ENCODE measurements at regions not wholly inside any gene's neighbourhood (a gene's known extent, or its start where the extent isn't known, plus 50 kb on each side); places are given as distances from the start of the nearest gene placed in this dataset.

- Histone ChIP-seq H3K4me1 (ENCODE audit: low read length) (peaks cover 18% of the 10 kb centered on the region), H3K9me3 (ENCODE audit: low read length) (no peaks in the 10 kb centered on the region), H3K9me2 (replicated peaks; ENCODE audit: insufficient read depth, low read length) (no peaks in the 10 kb centered on the region), H3K79me2 (ENCODE audit: low read length) (no peaks in the 10 kb centered on the region), H3K27ac (ENCODE audit: low read length) (no peak overlapping the region), H4K20me1 (ENCODE audit: insufficient read depth, low read depth, low read length) (no peaks in the 10 kb centered on the region), H3K27me3 (ENCODE audit: low read length) (0 out of 2 replicates have a peak, but pooled peaks cover 2% of the 10 kb centered on the region), H3K9ac (ENCODE audit: low read length) (no peak overlapping the region), H2AFZ (ENCODE audit: low read length) (no peak overlapping the region), H3K4me3 (ENCODE audit: low read length) (no peak overlapping the region), H3K4me2 (ENCODE audit: low read depth, low read length, poor library complexity, severe bottlenecking) (no peak overlapping the region), H3K36me3 (ENCODE audit: insufficient read depth, low read length) (no peaks in the 10 kb centered on the region)
- DNase-seq: no peak
These were observed 50.0 kb upstream of the CLDN5 start for GRCh38 chr22:19574247-19574646.

GRCh38 chr22:19576460-19577421, 52.5 kb upstream of the CLDN5 start:
- Histone ChIP-seq H2AFZ (ENCODE audit: low read length) (peak overlapping the region; percentile 8; the same call in 1 of the 2 replicates), H3K4me2 (ENCODE audit: low read depth, low read length, poor library complexity, severe bottlenecking) (no peak overlapping the region), H3K9me3 (ENCODE audit: low read length) (no peaks in the 10 kb centered on the region), H3K4me1 (ENCODE audit: low read length) (peaks cover 29% of the 10 kb centered on the region), H3K27me3 (ENCODE audit: low read length) (0 out of 2 replicates have a peak, but pooled peaks cover 2% of the 10 kb centered on the region), H3K9ac (ENCODE audit: low read length) (peak overlapping the region; percentile 23), H3K27ac (ENCODE audit: low read length) (no peak overlapping the region), H3K4me3 (ENCODE audit: low read length) (no peak overlapping the region), H3K79me2 (ENCODE audit: low read length) (no peaks in the 10 kb centered on the region), H3K9me2 (replicated peaks; ENCODE audit: insufficient read depth, low read length) (no peaks in the 10 kb centered on the region), H3K36me3 (ENCODE audit: insufficient read depth, low read length) (no peaks in the 10 kb centered on the region), H4K20me1 (ENCODE audit: insufficient read depth, low read depth, low read length) (no peaks in the 10 kb centered on the region)
- no peak for DNase-seq

- Histone ChIP-seq H3K36me3 (ENCODE audit: insufficient read depth, low read length) (no peaks in the 10 kb centered on the region), H3K9ac (ENCODE audit: low read length) (peak overlapping the region; percentile 23; the same call in 1 of the 2 replicates), H4K20me1 (ENCODE audit: insufficient read depth, low read depth, low read length) (no peaks in the 10 kb centered on the region), H3K4me1 (ENCODE audit: low read length) (peaks cover 29% of the 10 kb centered on the region), H3K79me2 (ENCODE audit: low read length) (no peaks in the 10 kb centered on the region), H3K9me2 (replicated peaks; ENCODE audit: insufficient read depth, low read length) (no peaks in the 10 kb centered on the region), H2AFZ (ENCODE audit: low read length) (peak overlapping the region; percentile 8; the same call in 1 of the 2 replicates), H3K4me2 (ENCODE audit: low read depth, low read length, poor library complexity, severe bottlenecking) (no peak overlapping the region), H3K27ac (ENCODE audit: low read length) (no peak overlapping the region), H3K27me3 (ENCODE audit: low read length) (0 out of 2 replicates have a peak, but pooled peaks cover 2% of the 10 kb centered on the region), H3K9me3 (ENCODE audit: low read length) (no peaks in the 10 kb centered on the region), H3K4me3 (ENCODE audit: low read length) (no peak overlapping the region)
- DNase-seq: no peak
These were observed 53.3 kb upstream of the CLDN5 start for GRCh38 chr22:19577422-19577966.

- no peak for DNase-seq
- Histone ChIP-seq H3K27me3 (ENCODE audit: low read length) (0 out of 2 replicates have a peak, but pooled peaks cover 2% of the 10 kb centered on the region), H3K9ac (ENCODE audit: low read length) (no peak overlapping the region), H3K4me1 (ENCODE audit: low read length) (peaks cover 29% of the 10 kb centered on the region), H3K79me2 (ENCODE audit: low read length) (no peaks in the 10 kb centered on the region), H3K4me2 (ENCODE audit: low read depth, low read length, poor library complexity, severe bottlenecking) (no peak overlapping the region), H4K20me1 (ENCODE audit: insufficient read depth, low read depth, low read length) (no peaks in the 10 kb centered on the region), H3K36me3 (ENCODE audit: insufficient read depth, low read length) (no peaks in the 10 kb centered on the region), H3K4me3 (ENCODE audit: low read length) (no peak overlapping the region), H3K9me2 (replicated peaks; ENCODE audit: insufficient read depth, low read length) (no peaks in the 10 kb centered on the region), H2AFZ (ENCODE audit: low read length) (no peak overlapping the region), H3K27ac (ENCODE audit: low read length) (no peak overlapping the region), H3K9me3 (ENCODE audit: low read length) (no peaks in the 10 kb centered on the region)
These were observed 54.2 kb upstream of the CLDN5 start for GRCh38 chr22:19578180-19579004.

- H3K27ac ChIP-seq (ENCODE audit: low read length): no peak overlapping the region
- peak overlapping the region; percentile 66; the same call in 1 of the 2 replicates for H2AFZ ChIP-seq (ENCODE audit: low read length)
These were observed 55.1 kb upstream of the CLDN5 start for GRCh38 chr22:19579115-19579811.

GRCh38 chr22:19579880-19580279, 55.7 kb upstream of the CLDN5 start:
- Histone ChIP-seq H3K4me3 (ENCODE audit: low read length) (no peak overlapping the region), H3K9ac (ENCODE audit: low read length) (no peak overlapping the region), H3K4me1 (ENCODE audit: low read length) (peaks cover 29% of the 10 kb centered on the region), H3K4me2 (ENCODE audit: low read depth, low read length, poor library complexity, severe bottlenecking) (peak overlapping the region; percentile 6), H3K27me3 (ENCODE audit: low read length) (0 out of 2 replicates have a peak, but pooled peaks cover 2% of the 10 kb centered on the region), H2AFZ (ENCODE audit: low read length) (peak overlapping the region; percentile 13), H3K36me3 (ENCODE audit: insufficient read depth, low read length) (no peaks in the 10 kb centered on the region), H4K20me1 (ENCODE audit: insufficient read depth, low read depth, low read length) (no peaks in the 10 kb centered on the region), H3K9me3 (ENCODE audit: low read length) (no peaks in the 10 kb centered on the region), H3K79me2 (ENCODE audit: low read length) (no peaks in the 10 kb centered on the region), H3K9me2 (replicated peaks; ENCODE audit: insufficient read depth, low read length) (no peaks in the 10 kb centered on the region), H3K27ac (ENCODE audit: low read length) (no peak overlapping the region)
- no peak for DNase-seq

More at GRCh38 chr22:19579115-19579811, 55.1 kb upstream of the CLDN5 start:
- H3K9me3 ChIP-seq (ENCODE audit: low read length): no peaks in the 10 kb centered on the region
- no peak overlapping the region for H3K4me2 ChIP-seq (ENCODE audit: low read depth, low read length, poor library complexity, severe bottlenecking)
- no peaks in the 10 kb centered on the region for H4K20me1 ChIP-seq (ENCODE audit: insufficient read depth, low read depth, low read length)
- no peaks in the 10 kb centered on the region for H3K79me2 ChIP-seq (ENCODE audit: low read length)
- H3K4me3 ChIP-seq (ENCODE audit: low read length): no peak overlapping the region
- no peak for DNase-seq
- H3K4me1 ChIP-seq (ENCODE audit: low read length): peaks cover 29% of the 10 kb centered on the region
- H3K9ac ChIP-seq (ENCODE audit: low read length): no peak overlapping the region; the same call in 1 of the 2 replicates
- H3K27me3 ChIP-seq (ENCODE audit: low read length): 0 out of 2 replicates have a peak, but pooled peaks cover 2% of the 10 kb centered on the region
- no peaks in the 10 kb centered on the region for H3K9me2 ChIP-seq (replicated peaks; ENCODE audit: insufficient read depth, low read length)
- no peaks in the 10 kb centered on the region for H3K36me3 ChIP-seq (ENCODE audit: insufficient read depth, low read length)

GRCh38 chr22:19580291-19580890, 56.2 kb upstream of the CLDN5 start:
- Histone ChIP-seq H4K20me1 (ENCODE audit: insufficient read depth, low read depth, low read length) (no peaks in the 10 kb centered on the region), H3K36me3 (ENCODE audit: insufficient read depth, low read length) (no peaks in the 10 kb centered on the region), H3K9me2 (replicated peaks; ENCODE audit: insufficient read depth, low read length) (no peaks in the 10 kb centered on the region), H3K9ac (ENCODE audit: low read length) (no peak overlapping the region), H3K27me3 (ENCODE audit: low read length) (0 out of 2 replicates have a peak, but pooled peaks cover 2% of the 10 kb centered on the region), H3K4me1 (ENCODE audit: low read length) (peaks cover 29% of the 10 kb centered on the region), H3K27ac (ENCODE audit: low read length) (no peak overlapping the region), H3K9me3 (ENCODE audit: low read length) (no peaks in the 10 kb centered on the region), H2AFZ (ENCODE audit: low read length) (peak overlapping the region; percentile 13), H3K4me2 (ENCODE audit: low read depth, low read length, poor library complexity, severe bottlenecking) (peak overlapping the region; percentile 6), H3K4me3 (ENCODE audit: low read length) (no peak overlapping the region), H3K79me2 (ENCODE audit: low read length) (no peaks in the 10 kb centered on the region)
- no peak for DNase-seq

Data from Karpas-422 (cell line).